BE2C (cell line): ENCODE measurements at regions not wholly inside any gene's neighbourhood (a gene's known extent, or its start where the extent isn't known, plus 50 kb on each side); places are given as distances from the start of the nearest gene placed in this dataset.

Experiments used
- DNase-seq: peaks from one replicate; pipeline ENCODE4 v3.0.0-alpha.2; 2020
- H3K27me3 ChIP-seq: fragments of 250-450 bp; sonication (Bioruptor Pico); 2 replicates; pipeline ENCODE4 v1.5.1; 2020; ENCODE audit warnings: mild to moderate bottlenecking
- H3K36me3 ChIP-seq: fragments of 250-450 bp; sonication (Bioruptor Pico); 2 replicates; pipeline ENCODE4 v1.5.1; 2020; ENCODE audit warnings: mild to moderate bottlenecking
- H3K4me1 ChIP-seq: fragments of 250-450 bp; sonication (Bioruptor Pico); 2 replicates; pipeline ENCODE4 v1.5.1; 2020
- H3K4me3 ChIP-seq: 2 replicates; pipeline ENCODE4 v1.5.1; 2011; ENCODE audit warnings: low read depth, low read length
- H3K9me3 ChIP-seq: fragments of 250-450 bp; sonication (Bioruptor Pico); 2 replicates; pipeline ENCODE4 v1.5.1; 2020
- TF ChIP-seq, protein P1 (sequence below): IDR thresholded peaks from 2 replicates; pipeline ENCODE4 v1.5.1; 2012; ENCODE audit warnings: mild to moderate bottlenecking, low read depth, low read length

DNA sequence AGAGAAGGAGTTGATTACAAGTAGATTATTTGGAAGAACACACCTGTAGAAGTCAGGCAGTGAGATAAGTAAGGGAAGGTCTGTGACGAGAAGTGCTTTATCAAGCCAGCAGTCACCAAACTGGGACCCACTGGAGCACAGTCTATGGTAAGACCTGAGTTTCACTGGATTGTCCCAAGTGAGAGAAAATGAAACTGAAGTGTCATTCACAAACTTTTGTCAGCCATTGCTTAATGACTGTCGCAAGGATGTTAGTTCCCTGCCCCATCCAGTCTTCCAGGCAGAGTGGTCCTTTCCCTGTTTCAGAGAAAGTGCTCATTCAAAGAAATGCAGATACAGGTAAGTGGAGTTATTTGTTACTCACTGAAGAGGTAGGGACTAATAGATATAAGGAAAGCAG, 728.0 kb upstream of the TENM4 start:
- H3K36me3 ChIP-seq, result no peaks in the 10 kb centered on the region
- no peaks in the 10 kb centered on the region for H3K27me3 ChIP-seq
- no peaks in the 10 kb centered on the region for H3K9me3 ChIP-seq
- no peak for DNase-seq
- H3K4me3 ChIP-seq, result no peak overlapping the region
- TF ChIP-seq, protein P1, sequence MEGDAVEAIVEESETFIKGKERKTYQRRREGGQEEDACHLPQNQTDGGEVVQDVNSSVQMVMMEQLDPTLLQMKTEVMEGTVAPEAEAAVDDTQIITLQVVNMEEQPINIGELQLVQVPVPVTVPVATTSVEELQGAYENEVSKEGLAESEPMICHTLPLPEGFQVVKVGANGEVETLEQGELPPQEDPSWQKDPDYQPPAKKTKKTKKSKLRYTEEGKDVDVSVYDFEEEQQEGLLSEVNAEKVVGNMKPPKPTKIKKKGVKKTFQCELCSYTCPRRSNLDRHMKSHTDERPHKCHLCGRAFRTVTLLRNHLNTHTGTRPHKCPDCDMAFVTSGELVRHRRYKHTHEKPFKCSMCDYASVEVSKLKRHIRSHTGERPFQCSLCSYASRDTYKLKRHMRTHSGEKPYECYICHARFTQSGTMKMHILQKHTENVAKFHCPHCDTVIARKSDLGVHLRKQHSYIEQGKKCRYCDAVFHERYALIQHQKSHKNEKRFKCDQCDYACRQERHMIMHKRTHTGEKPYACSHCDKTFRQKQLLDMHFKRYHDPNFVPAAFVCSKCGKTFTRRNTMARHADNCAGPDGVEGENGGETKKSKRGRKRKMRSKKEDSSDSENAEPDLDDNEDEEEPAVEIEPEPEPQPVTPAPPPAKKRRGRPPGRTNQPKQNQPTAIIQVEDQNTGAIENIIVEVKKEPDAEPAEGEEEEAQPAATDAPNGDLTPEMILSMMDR, result no peak
- H3K4me1 ChIP-seq, result no peaks in the 10 kb centered on the region

DNA sequence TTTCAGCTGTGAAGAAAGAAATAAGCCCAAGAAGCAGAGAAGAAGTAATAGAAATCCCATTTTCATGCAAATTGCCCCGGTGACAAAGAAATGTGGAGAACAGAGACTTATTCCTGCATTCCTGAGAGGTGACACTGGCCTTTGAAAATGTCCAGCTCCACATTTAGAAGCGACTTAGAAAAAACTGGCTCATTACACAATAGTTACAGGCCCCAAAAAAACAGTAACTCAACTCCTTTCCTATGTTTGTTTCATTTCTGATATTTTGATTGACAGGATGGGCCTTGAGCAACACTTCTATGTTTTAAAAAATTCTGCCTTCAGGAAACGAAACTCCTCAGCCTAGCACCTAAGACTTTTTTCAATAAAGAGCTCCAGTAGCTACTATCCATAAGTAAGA, 726.9 kb upstream of the TENM4 start:
- H3K27me3 ChIP-seq, result no peaks in the 10 kb centered on the region
- TF ChIP-seq, protein P1, result no peak
- H3K9me3 ChIP-seq, result no peaks in the 10 kb centered on the region; the same call in 1 of the 2 replicates
- no peaks in the 10 kb centered on the region for H3K36me3 ChIP-seq
- H3K4me1 ChIP-seq, result no peaks in the 10 kb centered on the region
- no peak overlapping the region for H3K4me3 ChIP-seq
- DNase-seq, result no peak

DNA sequence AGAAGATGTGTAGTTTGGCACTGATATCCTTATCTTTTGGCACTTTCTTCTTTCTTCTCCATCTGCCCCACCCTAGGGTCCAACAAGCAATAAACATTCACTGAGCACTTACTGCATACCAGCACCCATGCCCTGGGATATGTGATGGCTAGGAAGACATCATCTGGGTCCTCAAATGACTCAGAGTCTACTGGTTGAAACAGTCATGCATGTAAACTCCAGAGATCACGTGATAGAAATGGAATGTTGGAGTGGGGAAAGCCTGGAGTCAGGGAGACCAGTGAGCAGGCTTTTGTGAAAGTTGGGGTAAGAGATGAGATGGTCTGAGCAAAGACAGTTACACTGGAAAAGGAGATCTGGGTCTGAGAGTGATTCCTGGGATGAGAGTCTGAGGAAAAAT, 724.9 kb upstream of the TENM4 start:
- no peaks in the 10 kb centered on the region for H3K4me1 ChIP-seq
- H3K27me3 ChIP-seq, result no peaks in the 10 kb centered on the region
- H3K36me3 ChIP-seq, result no peaks in the 10 kb centered on the region
- no peak for DNase-seq
- TF ChIP-seq, protein P1, result no peak
- H3K9me3 ChIP-seq, result no peaks in the 10 kb centered on the region; the same call in 1 of the 2 replicates
- no peak overlapping the region for H3K4me3 ChIP-seq

- TF ChIP-seq, protein P1, result no peak
These were observed 722.6 kb upstream of the TENM4 start for GRCh38 chr11:80163441-80163840.

DNA sequence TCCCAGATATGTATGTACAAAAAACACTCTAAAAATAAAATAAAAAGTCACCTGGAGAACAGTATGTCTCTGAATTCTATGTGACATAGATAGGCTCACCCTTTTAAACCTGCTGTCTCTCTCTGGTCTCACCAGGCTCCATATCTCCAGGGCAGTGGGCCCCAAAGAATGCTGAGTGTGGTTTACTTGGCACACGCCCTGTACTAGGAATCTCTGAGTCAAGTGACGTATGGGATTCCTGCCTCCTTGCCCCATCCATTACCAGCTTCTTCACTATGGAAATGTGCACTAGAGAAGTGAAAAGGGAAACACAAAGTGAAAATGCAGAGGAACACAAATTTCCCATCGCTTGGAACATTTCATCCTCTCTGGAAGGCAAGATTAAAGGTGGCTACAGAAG, 722.2 kb upstream of the TENM4 start:
- TF ChIP-seq, protein P1, result no peak
- Histone ChIP-seq H3K27me3 (no peaks in the 10 kb centered on the region), H3K9me3 (no peaks in the 10 kb centered on the region; the same call in 1 of the 2 replicates), H3K36me3 (no peaks in the 10 kb centered on the region), H3K4me3 (no peak overlapping the region), H3K4me1 (no peaks in the 10 kb centered on the region)
- no peak for DNase-seq

More at GRCh38 chr11:80163441-80163840, 722.6 kb upstream of the TENM4 start:
- no peak overlapping the region for H3K4me3 ChIP-seq
- H3K36me3 ChIP-seq, result no peaks in the 10 kb centered on the region
- H3K9me3 ChIP-seq, result no peaks in the 10 kb centered on the region; the same call in 1 of the 2 replicates
- no peaks in the 10 kb centered on the region for H3K27me3 ChIP-seq
- DNase-seq, result no peak
- H3K4me1 ChIP-seq, result no peaks in the 10 kb centered on the region

DNA sequence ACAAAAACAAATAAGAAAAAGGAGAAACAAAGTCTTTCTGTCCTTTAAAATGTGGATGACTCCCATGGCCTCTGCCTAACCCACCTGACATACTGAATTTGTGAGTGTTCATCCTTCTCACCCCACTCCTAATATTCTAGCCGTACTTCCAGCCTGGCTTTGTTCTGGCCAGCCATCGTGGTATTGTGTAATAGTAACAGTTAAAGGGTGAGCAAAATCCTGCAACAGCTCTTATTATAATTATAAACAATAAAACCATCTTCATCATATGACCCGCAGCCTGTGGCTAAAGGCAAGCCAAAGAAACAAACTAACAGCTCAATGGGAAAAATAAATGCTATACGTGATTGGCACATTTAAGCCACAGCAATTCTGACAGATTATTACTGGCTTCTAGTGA, 721.6 kb upstream of the TENM4 start:
- Histone ChIP-seq H3K9me3 (no peaks in the 10 kb centered on the region; the same call in 1 of the 2 replicates), H3K4me3 (no peak overlapping the region), H3K4me1 (no peaks in the 10 kb centered on the region), H3K27me3 (no peaks in the 10 kb centered on the region), H3K36me3 (no peaks in the 10 kb centered on the region)
- DNase-seq, result no peak
- TF ChIP-seq, protein P1, result no peak
